ENCODE measurements at regions not wholly inside any gene's neighbourhood (a gene's known extent, or its start where the extent isn't known, plus 50 kb on each side); places are given as distances from the start of the nearest gene placed in this dataset.
"Not testable (repeated sequence)": the region's sequence is repeated elsewhere in the genome, so short reads cannot be mapped to it uniquely, and the experiment has no call there.

GRCh38 chr7:96827701-96828100 is 118.1 kb upstream of the SEM1 start:
- DNase-seq (ENCODE audit: low read depth, low spot score), result peak; percentile 7

GRCh38 chr7:96829121-96829520 is 119.5 kb upstream of the SEM1 start:
- DNase-seq (ENCODE audit: low read depth, low spot score), result not testable (repeated sequence)

GRCh38 chr7:96831446-96831845 is 121.8 kb upstream of the SEM1 start:
- no peak for DNase-seq (ENCODE audit: low read depth, low spot score)

GRCh38 chr7:96832092-96832662 is 122.5 kb upstream of the SEM1 start:
- DNase-seq (ENCODE audit: low read depth, low spot score), result no peak

GRCh38 chr7:96833676-96834453 is 124.2 kb upstream of the SEM1 start:
- no peak for DNase-seq (ENCODE audit: low read depth, low spot score)

- no peak for DNase-seq (ENCODE audit: low read depth, low spot score)
These were observed 126.8 kb upstream of the SEM1 start for GRCh38 chr7:96836456-96836855.

GRCh38 chr7:96837593-96837992 is 127.9 kb upstream of the SEM1 start:
- no peak for DNase-seq (ENCODE audit: low read depth, low spot score)

- DNase-seq (ENCODE audit: low read depth, low spot score), result no peak
These were observed 128.8 kb upstream of the SEM1 start for GRCh38 chr7:96838481-96838880.

GRCh38 chr7:96855139-96855538 is 145.5 kb upstream of the SEM1 start:
- DNase-seq (ENCODE audit: low read depth, low spot score), result no peak

- DNase-seq (ENCODE audit: low read depth, low spot score), result no peak
These were observed 146.0 kb upstream of the SEM1 start for GRCh38 chr7:96855691-96856090.

- DNase-seq (ENCODE audit: low read depth, low spot score), result no peak
These were observed 135.8 kb upstream of the DLX6 start for GRCh38 chr7:96869538-96869937.

GRCh38 chr7:96870185-96870584 is 135.2 kb upstream of the DLX6 start:
- DNase-seq (ENCODE audit: low read depth, low spot score), result no peak

- DNase-seq (ENCODE audit: low read depth, low spot score), result no peak
These were observed 134.4 kb upstream of the DLX6 start for GRCh38 chr7:96870934-96871333.

- DNase-seq (ENCODE audit: low read depth, low spot score), result no peak
These were observed 117.9 kb upstream of the DLX6 start for GRCh38 chr7:96887426-96887825.

GRCh38 chr7:96899108-96899507 is 106.2 kb upstream of the DLX6 start:
- DNase-seq (ENCODE audit: low read depth, low spot score), result no peak

GRCh38 chr7:96901822-96902445 is 103.4 kb upstream of the DLX6 start:
- no peak for DNase-seq (ENCODE audit: low read depth, low spot score)

GRCh38 chr7:96903906-96904305 is 101.4 kb upstream of the DLX6 start:
- DNase-seq (ENCODE audit: low read depth, low spot score), result no peak

GRCh38 chr7:96910486-96910885 is 94.9 kb upstream of the DLX6 start:
- DNase-seq (ENCODE audit: low read depth, low spot score), result no peak

GRCh38 chr7:96915029-96915428 is 90.3 kb upstream of the DLX6 start:
- DNase-seq (ENCODE audit: low read depth, low spot score), result no peak

- DNase-seq (ENCODE audit: low read depth, low spot score), result no peak
These were observed 85.3 kb upstream of the DLX6 start for GRCh38 chr7:96920064-96920463.

- no peak for DNase-seq (ENCODE audit: low read depth, low spot score)
These were observed 84.6 kb upstream of the DLX6 start for GRCh38 chr7:96920713-96921112.

- no peak for DNase-seq (ENCODE audit: low read depth, low spot score)
These were observed 84.1 kb upstream of the DLX6 start for GRCh38 chr7:96921231-96921630.

GRCh38 chr7:96921771-96922170 is 83.6 kb upstream of the DLX6 start:
- no peak for DNase-seq (ENCODE audit: low read depth, low spot score)

Data from iPS DF 19.7 (cell line).